KBM-7 (cell line): ENCODE measurements at regions not wholly inside any gene's neighbourhood (a gene's known extent, or its start where the extent isn't known, plus 50 kb on each side); places are given as distances from the start of the nearest gene placed in this dataset.

Experiments used
- DNase-seq: peaks from one replicate; pipeline ENCODE4 v3.0.0-alpha.2; 2015
- in situ Hi-C: fragments of 300-500 bp; cut with MboI; formaldehyde crosslinking; loops from 2 replicates; pipeline ENCODE4 v1.14.3; 2020; ENCODE audit warnings: low sequenced_read_pairs, low pct_unique_long_range_greater_than_20kb, mixed read lengths

GRCh38 chr10:20998036-20998435, 100.9 kb upstream of the NEBL start:
- no peak for DNase-seq
- in situ Hi-C loops: no loop called here

GRCh38 chr10:20995123-20995987, 98.2 kb upstream of the NEBL start:
- DNase-seq: no peak
- in situ Hi-C loops: no loop called here

- in situ Hi-C loops: no loop called here
- DNase-seq: no peak
Observed at GRCh38 chr10:20993830-20994527, 96.9 kb upstream of the NEBL start.

GRCh38 chr10:20993389-20993788, 96.3 kb upstream of the NEBL start:
- in situ Hi-C loops: no loop called here
- no peak for DNase-seq

- in situ Hi-C loops: no loop called here
- no peak for DNase-seq
Observed at GRCh38 chr10:20991526-20991925, 94.4 kb upstream of the NEBL start.

GRCh38 chr10:20990604-20991003, 93.5 kb upstream of the NEBL start:
- in situ Hi-C loops: no loop called here

GRCh38 chr10:20988357-20988983, 91.4 kb upstream of the NEBL start:
- DNase-seq: no peak
- in situ Hi-C loops: no loop called here

More at GRCh38 chr10:20990604-20991003, 93.5 kb upstream of the NEBL start:
- DNase-seq: no peak

GRCh38 chr10:20986049-20986448, 88.9 kb upstream of the NEBL start:
- no peak for DNase-seq
- in situ Hi-C loops: no loop called here

GRCh38 chr10:20984662-20985061, 87.6 kb upstream of the NEBL start:
- in situ Hi-C loops: no loop called here
- DNase-seq: no peak

GRCh38 chr10:20981419-20981953, 84.4 kb upstream of the NEBL start:
- in situ Hi-C loops: no loop called here
- no peak for DNase-seq

- no peak for DNase-seq
- in situ Hi-C loops: no loop called here
Observed at GRCh38 chr10:20978617-20979016, 81.5 kb upstream of the NEBL start.

GRCh38 chr10:20977300-20977699, 80.2 kb upstream of the NEBL start:
- in situ Hi-C loops: no loop called here
- no peak for DNase-seq

- no peak for DNase-seq
- in situ Hi-C loops: no loop called here
Observed at GRCh38 chr10:20976891-20977290, 79.8 kb upstream of the NEBL start.

GRCh38 chr10:20976390-20976789, 79.3 kb upstream of the NEBL start:
- DNase-seq: no peak
- in situ Hi-C loops: no loop called here

- DNase-seq: no peak
- in situ Hi-C loops: no loop called here
Observed at GRCh38 chr10:20975236-20975635, 78.1 kb upstream of the NEBL start.

- in situ Hi-C loops: no loop called here
- no peak for DNase-seq
Observed at GRCh38 chr10:20972925-20973324, 75.8 kb upstream of the NEBL start.

- DNase-seq: no peak
- in situ Hi-C loops: no loop called here
Observed at GRCh38 chr10:20971901-20972300, 74.8 kb upstream of the NEBL start.

GRCh38 chr10:20970708-20971107, 73.6 kb upstream of the NEBL start:
- DNase-seq: no peak
- in situ Hi-C loops: no loop called here

- in situ Hi-C loops: no loop called here
- no peak for DNase-seq
Observed at GRCh38 chr10:20970044-20970443, 72.9 kb upstream of the NEBL start.

- in situ Hi-C loops: no loop called here
- DNase-seq: no peak
Observed at GRCh38 chr10:20966426-20966825, 69.3 kb upstream of the NEBL start.
